ENCODE measurements at regions not wholly inside any gene's neighbourhood (a gene's known extent, or its start where the extent isn't known, plus 50 kb on each side); places are given as distances from the start of the nearest gene placed in this dataset.
A peak's percentile ranks its signal among the peaks of the same experiment; 100 is the strongest.

GRCh38 chr2:121860758-121861227 is 105.3 kb downstream of the TSN start:
- no peak for DNase-seq

- no peak for DNase-seq
These were observed 106.8 kb downstream of the TSN start for GRCh38 chr2:121862286-121862685.

GRCh38 chr2:121865914-121866313 is 110.5 kb downstream of the TSN start:
- no peak for DNase-seq

GRCh38 chr2:121866789-121867188 is 111.3 kb downstream of the TSN start:
- DNase-seq, result no peak

- no peak for DNase-seq
These were observed 113.2 kb downstream of the TSN start for GRCh38 chr2:121868652-121869051.

GRCh38 chr2:121869363-121869762 is 113.9 kb downstream of the TSN start:
- DNase-seq, result no peak

- DNase-seq, result no peak
These were observed 114.4 kb downstream of the TSN start for GRCh38 chr2:121869873-121870272.

GRCh38 chr2:121872651-121873050 is 117.2 kb downstream of the TSN start:
- DNase-seq, result no peak

- no peak for DNase-seq
These were observed 118.4 kb downstream of the TSN start for GRCh38 chr2:121873864-121874263.

GRCh38 chr2:121875585-121876185 is 120.2 kb downstream of the TSN start:
- no peak for DNase-seq

GRCh38 chr2:121877366-121877765 is 121.9 kb downstream of the TSN start:
- DNase-seq, result no peak

- DNase-seq, result no peak
These were observed 124.8 kb downstream of the TSN start for GRCh38 chr2:121880283-121880682.

GRCh38 chr2:121881038-121881437 is 125.6 kb downstream of the TSN start:
- DNase-seq, result no peak

- no peak for DNase-seq
These were observed 126.5 kb downstream of the TSN start for GRCh38 chr2:121881950-121882349.

GRCh38 chr2:121884078-121884477 is 128.6 kb downstream of the TSN start:
- DNase-seq, result no peak

GRCh38 chr2:121884511-121884921 is 129.1 kb downstream of the TSN start:
- no peak for DNase-seq

- DNase-seq, result no peak
These were observed 130.6 kb downstream of the TSN start for GRCh38 chr2:121886059-121886458.

- DNase-seq, result no peak
These were observed 132.2 kb downstream of the TSN start for GRCh38 chr2:121887513-121888188.

- no peak for DNase-seq
These were observed 132.7 kb downstream of the TSN start for GRCh38 chr2:121888189-121888557.

GRCh38 chr2:121890041-121890440 is 134.6 kb downstream of the TSN start:
- DNase-seq, result no peak

GRCh38 chr2:121895723-121896571 is 140.5 kb downstream of the TSN start:
- no peak for DNase-seq

- DNase-seq, result peak; percentile 12
These were observed 142.0 kb downstream of the TSN start for GRCh38 chr2:121897335-121897970.

- no peak for DNase-seq
These were observed 143.0 kb downstream of the TSN start for GRCh38 chr2:121898483-121898882.
